Renal cortical epithelial cell (primary cell): ENCODE measurements at regions not wholly inside any gene's neighbourhood (a gene's known extent, or its start where the extent isn't known, plus 50 kb on each side); places are given as distances from the start of the nearest gene placed in this dataset.
"Not testable (repeated sequence)": the region's sequence is repeated elsewhere in the genome, so short reads cannot be mapped to it uniquely, and the experiment has no call there.

ENCODE experiments used
- DNase-seq: peaks from one replicate; pipeline ENCODE4 v3.0.0-alpha.2; 2011; ENCODE audit warnings: low read depth

DNA sequence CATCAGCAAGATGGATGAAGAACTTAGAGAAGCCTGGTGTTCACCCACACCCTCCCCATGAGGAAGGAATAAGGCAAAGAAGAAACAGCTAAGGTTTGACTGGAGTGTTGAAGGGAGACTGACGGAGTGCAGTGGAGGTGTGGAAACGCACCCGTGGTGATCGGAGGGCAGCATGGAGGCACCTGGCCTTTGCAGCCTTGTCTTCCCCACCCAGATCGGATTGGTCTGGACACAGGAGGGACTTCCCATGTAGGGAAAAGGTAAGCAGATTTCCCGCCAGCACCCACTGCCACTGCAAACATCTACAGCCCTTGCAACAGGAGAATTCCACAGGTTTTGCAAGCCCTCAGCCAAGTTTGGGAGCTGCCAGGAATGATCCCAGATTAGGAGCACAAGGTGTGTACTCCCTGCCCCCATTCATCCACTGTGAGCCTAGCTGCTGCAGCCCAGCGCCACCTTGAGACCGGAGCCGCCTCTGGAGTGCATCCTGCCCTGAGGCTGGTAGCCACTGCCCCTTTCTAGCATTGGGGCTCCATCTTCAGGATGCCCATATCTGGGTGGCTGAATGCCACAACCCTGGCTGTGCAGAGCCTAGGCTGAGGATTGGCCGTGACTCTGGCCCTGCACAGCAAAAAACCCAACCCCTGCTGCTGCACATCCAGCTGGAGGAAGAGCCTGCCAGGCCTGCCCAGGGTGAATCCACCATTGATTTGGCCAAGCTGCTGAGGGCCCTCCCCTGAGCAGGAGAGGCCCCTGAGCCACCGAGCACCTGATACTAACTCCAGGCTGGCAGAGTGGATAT lies 411.1 kb downstream of the TMEM121 start:
- no peak for DNase-seq

DNA sequence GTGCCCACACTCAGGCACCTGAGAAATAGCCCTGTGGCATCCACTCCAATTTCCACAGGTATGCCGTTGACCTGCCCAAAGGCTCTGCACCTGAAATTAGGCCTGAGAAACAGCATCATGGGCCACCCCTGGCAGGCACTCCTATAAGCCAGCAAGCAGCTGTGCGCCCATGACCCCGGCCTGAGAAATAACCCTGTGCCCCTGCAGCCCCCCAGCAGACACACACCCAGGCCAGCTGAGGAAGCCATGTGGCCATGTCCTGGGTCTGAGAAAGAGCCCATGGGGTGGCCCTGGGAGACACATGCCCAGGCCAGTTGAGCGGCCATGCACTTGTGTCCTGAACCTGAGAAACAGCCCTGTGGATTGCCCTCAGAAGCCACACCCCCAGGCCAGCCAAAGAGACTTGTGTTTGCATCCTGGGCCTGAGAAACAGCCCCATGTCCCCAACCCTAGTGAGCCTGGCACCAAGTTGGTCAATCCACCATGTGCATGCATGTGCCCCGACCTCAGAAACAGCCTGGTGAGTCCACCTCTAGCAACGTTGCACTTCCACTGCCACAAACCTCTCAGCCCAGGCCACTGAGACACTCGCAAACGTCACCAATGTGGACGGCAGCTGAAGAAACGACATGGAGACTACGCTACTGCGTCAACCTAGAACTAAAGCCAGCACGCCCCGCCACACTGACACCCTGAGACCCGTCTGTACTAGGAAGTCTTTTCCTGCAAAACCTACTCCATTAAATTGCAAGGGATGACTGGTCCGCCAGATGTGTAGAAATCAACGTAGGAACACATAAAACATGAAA lies 411.9 kb downstream of the TMEM121 start:
- DNase-seq = no peak

DNA sequence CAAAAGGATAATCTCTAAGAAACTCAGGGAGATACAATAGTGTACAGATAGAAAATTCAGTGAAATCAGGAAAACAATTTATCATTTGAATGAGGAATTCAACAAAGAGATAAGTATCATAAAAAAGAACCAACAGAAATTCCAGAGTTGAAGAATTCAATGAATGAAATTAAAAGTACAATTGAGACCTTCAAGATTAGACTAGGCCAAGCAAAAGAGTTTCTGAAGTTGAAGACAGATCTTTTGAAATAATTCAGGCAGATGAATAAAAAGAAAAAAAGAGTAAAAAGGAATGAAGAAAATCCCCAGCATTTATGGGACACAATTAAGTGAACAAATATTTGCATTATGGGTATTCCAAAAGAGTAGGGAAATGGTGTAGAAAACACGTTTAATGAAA lies 412.6 kb downstream of the TMEM121 start:
- DNase-seq = no peak

DNA sequence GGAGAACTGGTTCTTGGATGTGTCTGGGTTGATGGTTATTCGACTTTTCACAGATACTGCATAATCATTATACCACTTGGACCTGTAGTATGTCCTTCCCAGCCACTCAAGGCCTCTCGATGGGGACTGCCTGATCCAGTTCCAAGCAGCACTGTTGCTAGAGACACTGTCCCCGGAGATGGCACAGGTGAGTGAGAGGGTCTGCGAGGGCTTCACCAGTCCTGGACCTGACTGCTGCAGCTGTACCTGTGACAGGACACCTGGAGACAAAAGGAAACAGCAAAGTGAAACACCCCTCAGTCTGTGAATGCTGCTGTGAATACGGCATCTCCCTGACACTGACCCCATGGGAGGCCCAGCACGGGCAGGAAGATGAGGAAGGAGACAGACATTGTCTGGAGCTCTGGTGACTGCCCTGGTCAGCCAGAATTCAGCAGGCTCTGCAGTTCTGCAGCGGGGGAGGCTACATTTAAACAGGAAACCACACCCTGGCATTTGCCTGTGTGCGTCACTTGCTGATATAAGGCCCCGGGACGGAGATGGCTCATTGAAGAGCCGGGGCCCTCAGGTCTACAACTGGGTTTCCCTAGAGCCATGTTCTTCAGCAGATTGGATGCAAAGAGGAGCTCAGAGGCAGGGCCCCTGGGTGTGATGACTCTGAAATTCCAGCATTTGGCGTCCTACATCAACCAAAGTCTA lies 413.6 kb downstream of the TMEM121 start:
- no peak for DNase-seq

DNA sequence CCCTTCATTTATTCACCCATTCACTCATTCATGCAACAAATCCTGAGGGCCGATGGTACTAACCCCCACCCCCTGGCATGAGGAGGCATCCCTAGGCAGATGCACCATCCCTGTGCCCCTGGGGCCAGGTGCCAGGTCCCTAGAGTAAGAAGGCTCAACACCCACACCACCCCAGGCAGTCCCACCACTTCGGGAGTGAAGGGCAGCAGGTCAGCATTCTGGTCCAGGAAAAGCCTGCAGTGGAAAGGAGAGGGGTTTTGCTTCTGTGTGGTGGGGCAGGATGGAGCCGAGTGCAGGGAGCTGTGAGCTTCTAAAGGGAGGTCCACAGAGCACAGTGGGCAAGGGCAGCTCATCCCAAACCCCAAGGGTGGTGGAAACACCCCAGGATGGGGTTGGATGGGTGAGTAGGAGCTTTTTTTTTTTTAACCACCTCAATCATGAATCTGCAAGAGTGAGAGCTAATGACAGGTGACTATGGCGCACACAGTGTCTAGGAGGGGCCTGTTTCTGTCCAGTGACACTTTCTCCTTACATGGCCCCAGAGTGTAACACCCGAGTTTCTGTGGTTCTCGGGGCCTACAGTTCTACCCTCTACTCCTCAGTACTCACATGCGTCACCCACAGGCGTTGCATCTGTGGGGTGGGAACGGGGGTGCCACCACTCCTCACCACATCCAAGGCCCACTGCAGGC lies 414.3 kb downstream of the TMEM121 start:
- no peak for DNase-seq

DNA sequence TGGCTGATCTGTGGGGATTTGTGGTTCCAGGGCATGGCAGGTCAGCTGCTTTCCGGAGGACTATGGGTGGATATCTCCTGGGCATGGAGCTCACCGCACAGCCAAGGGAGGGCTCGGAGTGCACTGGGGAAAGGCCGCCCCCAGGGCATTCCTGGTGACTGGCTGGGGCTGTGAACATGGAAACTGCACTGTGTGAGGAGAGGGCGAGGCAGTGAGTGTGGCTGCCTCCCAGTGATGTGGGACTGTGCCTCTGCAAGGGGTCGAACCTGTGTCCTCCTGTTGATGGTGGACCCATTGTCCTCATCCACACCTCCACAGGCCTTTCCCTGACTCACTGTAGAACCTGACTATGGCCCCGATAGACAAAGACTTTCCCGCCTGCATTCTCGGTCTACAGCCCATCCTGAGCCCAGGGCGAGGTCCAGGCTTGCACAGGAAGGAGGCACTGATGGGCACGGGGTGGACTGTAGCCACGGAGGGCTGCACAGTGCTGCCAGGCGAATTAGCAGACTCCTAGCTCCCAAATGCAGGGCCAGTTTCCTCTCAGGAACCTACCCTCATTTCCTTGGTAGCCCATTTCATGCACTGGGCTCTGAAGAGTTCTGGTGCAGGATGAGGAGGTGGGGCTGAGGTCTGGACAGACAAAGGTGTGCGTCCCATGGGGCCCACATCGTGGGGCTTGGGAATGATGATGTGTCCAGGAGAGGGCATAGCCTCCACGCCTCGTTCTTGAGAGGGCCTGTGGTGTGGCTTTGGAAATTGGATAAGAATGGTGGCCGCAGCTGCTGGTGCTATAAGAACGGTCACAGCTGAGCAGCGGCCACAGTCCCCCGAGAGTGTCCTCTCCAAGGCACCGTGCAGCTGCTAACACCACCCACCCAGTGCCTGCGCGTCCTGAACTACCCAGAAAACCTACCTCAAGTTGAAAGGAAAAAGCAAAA lies 415.1 kb downstream of the TMEM121 start:
- DNase-seq = no peak

DNA sequence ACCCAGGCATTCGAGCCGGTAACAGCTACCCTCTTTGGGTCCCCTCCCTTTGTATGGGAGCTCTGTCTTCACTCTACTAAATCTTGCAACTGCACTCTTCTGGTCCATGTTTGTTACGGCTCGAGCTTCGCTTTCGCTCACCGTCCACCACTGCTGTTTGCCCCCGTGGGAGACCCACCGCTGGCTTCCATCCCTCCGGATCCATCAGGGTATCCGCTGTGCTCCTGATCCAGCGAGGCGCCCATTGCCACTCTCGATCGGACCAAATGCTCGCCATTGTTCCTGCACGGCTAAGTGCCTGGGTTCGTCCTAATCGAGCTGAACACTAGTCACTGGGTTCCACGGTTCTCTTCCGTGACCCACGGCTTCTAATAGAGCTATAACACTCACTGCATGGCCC lies 416.3 kb downstream of the TMEM121 start:
- DNase-seq = not testable (repeated sequence)

DNA sequence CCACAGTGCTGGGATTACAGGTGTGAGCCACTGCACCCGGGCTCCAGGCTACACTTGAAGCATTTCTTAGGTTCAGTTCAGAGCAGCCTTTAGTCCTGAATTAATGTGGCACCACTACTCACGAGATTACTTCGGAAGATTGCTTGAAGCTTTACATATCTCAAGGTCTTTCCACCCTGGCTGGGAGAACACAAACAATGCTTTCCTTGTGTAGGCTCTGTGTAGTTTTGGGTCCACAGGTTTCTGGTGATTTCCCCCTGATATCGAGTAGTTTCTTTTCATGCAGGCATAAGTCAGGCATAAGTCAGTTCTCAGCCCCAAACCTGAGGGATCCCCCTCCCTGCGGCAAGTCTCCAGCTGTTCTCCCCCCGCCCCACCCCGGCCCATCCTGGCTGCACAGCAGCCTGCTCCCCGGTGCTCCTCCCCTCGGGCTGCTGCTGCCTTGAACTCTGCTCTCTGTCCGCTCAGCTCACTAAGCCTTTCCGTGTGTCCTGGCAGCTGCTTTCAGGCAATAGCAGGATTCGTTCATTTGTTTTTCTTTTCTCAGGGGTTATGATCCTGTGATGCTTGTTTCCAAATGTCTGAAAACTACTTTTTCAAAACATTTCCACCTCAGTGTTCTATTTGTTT lies 417.7 kb downstream of the TMEM121 start:
- DNase-seq = no peak

DNA sequence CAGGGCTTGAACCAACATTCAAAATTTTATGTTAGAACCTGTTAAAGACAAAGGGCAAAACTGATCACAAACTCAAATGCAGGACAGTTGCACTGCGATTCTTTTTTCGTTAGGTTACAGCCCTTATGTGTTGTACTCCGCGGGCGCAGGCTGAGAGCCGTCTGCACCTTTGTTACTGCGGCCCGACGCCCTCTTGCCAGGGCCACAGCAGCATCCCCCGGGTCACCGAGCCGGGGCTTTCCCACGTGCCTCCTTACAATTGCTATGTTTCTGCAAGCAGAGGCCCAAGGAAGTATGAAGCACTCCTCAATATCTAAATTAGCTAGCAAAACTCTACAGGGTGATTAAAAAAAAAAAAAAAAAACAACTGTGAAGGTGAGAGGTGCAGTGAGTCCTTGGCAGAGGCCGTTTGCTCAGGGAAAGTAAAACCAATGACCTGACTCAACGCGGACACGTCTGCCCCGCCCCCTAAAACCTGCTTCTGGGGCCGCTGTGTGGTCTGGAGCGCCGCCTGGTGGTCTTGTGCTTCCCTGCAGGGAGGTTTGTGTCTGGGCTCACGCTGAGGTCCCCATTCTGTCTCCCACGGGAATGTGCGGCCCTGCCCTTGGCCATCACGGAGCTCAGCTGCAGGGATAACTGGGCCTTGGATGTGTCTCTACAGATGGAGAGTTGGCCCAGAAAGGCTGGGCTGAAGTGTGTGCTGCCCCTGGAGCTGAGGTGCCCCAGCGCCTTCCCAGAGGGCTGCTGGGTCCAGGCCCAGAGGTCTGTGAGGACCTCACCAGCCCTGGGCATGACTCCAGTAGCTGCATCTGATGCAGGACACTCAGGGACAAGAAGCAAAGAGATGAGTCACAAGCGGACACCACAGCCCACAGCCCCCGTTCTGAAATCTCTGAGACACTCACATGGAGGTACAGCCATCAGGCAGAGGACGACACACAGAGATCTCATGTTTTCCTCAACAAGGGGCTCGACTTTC lies 418.5 kb downstream of the TMEM121 start:
- DNase-seq = no peak

DNA sequence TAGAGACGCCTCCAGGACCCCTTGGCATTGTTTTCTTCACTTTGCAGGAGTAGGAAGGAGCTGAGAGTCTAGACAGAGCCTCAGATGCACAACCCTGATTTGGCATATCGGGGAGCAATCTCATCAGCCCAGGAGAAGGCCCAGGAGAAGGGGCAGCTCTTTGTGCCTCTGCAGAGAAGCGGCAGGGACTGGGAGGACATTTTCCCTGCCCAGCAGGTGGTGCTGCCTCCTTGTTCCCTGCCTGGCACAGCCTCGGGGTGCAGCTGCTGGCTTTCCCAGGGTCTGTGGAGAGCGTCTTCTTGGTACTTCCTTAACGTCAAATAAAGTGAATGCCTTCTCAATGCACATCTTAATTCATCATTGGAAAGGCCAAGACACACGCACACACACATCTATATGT lies 419.5 kb downstream of the TMEM121 start:
- no peak for DNase-seq

DNA sequence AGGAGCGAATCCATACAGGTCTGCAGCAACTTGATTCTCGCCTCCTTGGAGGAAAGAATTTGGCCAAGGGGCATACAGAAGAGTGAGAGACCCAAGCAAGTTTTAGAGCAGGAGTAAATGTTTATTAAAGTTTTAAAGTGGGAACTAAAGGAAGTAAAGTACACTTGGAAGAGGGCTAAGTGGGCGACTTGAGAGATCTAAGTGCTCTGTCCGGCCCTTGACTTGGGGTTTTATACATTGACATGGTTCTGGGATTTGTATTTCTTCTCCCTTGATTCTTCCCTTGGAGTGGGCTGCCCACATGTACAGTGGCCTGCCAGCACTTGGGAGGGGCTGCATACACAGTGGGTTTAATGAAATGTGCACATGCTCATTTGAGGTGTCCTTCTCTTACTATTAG lies 421.2 kb downstream of the TMEM121 start:
- DNase-seq = no peak

DNA sequence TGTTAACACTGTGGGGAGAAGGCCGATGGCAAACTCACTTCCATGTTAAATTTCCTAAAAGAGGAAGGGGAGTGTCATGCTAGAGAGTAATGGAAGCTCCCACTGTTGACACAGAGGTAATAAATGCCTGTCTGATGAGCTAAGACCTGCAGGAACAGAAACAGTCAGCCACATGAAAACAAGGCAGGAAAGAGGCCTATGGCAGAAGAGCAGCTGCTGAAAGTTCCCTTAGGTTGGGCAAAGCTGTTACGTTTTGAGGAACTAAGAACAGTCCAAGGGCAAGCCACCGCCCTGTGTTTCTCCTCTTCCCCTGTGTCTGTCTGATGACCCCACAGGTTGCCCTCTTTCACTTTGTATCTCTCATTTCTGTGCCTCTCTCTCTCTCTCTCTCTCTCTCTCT lies 422.6 kb downstream of the TMEM121 start:
- DNase-seq = not testable (repeated sequence)

DNA sequence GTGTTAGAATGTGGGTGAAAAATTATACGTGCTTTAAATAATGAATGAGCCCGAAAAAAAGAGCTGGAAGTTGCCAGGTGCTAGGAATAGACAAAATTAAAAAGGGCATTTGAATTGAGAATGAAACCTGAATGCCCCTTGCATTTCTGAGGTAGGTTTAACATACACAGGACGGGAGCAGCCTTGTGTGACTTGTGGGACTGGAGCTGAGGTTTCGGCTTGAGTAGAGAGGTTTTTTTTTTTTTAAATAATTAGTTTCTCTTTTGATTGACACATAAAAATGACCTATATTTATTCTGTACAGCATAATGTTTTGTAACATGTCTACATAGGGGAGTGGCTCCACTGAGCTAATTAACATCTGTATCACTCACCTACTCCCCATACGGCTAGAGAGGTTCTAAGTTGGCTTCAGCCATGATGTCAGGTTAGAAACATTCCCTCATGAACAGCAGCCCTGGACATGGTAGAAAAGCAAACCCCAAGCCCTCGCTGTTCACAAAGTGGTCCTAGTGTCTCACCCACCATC lies 424.0 kb downstream of the TMEM121 start:
- not testable (repeated sequence) for DNase-seq

DNA sequence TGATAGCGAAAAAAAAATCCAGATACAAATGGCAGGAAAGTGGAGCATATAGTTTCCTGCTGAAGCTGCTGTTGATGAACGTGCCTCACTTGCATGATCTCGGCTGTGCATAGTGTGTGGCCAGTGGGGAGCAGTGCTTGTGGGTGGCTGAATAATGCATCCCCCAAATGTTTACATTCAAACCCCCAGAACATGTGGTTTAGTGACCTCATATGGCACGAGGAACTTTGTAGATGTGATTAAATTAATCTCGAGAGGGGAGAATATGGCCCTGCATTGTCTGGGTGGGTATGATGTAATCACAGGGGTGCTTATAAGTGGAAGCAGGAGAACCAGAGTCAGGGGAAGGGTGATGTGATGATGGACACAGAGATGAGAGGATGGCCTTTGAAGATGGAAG lies 425.0 kb downstream of the TMEM121 start:
- no peak for DNase-seq

DNA sequence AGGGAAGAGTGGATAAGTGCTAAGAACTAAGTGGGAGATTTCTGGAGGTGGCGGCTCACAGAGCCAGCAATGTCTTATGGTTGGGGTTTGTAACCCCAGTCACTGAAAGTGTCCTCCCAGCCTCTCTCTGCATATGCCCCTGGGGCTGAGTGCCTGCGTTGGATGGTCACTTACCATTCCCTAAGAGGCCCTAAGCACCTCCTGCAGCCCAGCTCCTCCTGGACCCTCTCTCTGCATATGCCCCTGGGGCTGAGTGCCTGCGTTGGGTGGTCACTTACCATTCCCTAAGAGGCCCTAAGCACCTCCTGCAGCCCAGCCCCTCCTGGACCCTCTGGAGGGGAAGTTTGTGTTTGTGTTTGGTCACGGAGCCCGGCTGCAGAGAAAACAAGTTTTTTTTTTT lies 425.8 kb downstream of the TMEM121 start:
- DNase-seq = no peak

DNA sequence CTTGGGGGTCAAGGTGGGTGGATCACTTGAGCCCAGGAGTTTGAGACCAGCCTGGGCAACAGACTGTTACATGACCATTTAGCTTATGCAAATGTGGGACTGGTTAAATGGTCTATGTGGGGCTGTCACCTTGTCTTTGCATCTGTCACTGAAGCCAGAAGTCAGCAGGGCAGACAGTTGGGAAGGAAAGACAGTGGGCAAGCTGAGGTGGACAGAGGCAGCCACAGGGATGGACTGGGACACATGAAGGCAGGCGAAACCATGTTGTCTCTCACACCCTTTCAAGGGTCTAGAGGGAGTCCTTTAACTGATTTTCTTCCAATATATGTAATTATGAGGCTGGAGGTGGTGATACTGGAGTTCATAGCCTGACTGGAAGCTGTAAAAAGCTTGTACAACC lies 426.4 kb downstream of the TMEM121 start:
- DNase-seq = no peak

DNA sequence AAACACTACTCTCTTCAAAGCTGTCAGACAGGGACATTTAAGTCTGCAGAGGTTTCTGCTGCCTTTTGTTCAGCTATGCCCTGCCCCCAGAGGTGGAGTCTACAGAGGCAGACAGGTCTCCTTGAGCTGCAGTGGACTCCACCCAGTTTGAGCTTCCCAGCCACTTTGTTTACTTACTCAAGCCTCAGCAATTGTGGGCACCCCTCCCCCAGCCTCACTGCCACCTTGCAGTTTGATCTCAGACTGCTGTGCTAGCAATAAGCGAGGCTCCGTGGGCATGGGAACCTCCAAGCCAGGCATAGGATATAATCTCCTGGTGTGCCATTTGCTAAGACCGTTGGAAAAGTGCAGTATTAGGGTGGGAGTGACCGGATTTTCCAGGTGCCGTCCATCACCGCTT lies 435.2 kb downstream of the TMEM121 start:
- DNase-seq = not testable (repeated sequence)

DNA sequence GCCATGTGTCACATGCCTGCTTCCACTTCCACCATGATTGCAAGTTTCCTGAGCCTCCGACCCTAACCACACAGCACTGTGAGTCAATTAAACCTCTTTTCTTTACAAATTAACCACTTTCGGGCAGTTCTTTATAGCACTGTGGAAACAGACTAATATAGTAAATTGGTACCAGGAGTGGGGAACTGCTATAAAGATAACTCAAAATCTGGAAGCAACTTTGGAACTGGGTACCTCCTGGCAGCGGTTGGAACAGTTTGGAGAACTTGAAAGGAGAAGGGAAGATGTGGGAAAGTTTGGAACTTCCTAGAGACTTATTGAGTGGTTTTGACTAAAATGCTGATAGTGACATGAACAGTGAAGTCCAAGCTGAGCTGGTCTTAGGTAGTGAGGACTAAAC lies 436.1 kb downstream of the TMEM121 start:
- DNase-seq = no peak

DNA sequence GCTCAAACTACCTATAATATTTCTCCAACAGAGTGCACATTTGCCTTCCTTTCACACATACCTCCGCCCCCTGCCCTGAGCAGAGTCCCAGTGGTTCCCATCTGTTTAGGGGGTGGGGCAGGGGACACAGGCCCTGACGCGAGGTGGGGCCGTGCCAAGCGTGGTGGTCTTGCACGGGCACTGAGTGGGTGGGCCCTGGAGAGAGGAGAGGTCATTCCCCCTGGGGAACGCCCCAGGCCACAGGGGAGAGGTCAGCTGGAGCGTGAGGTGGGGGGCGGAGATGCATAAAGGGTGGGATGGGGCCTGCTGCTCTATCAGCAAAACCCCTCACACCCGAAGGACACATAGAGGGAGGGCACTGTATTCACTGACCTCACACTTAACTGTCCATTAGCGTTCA lies 441.9 kb downstream of the TMEM121 start:
- no peak for DNase-seq
